Fibroblast of lung (primary cell): ENCODE measurements at regions not wholly inside any gene's neighbourhood (a gene's known extent, or its start where the extent isn't known, plus 50 kb on each side); places are given as distances from the start of the nearest gene placed in this dataset.

ENCODE experiments used
- EZH2 ChIP-seq: IDR thresholded peaks from 2 replicates; pipeline ENCODE4 v1.5.1; 2012; ENCODE audit warnings: low read length, control low read depth, mild to moderate bottlenecking; ENCODE audit errors: missing control alignments
- TF ChIP-seq, protein P1 (sequence below), 2 donors: IDR thresholded peaks in 1 of 2; conservative IDR thresholded peaks in 1 of 2; 1 replicate in 1 of 2; 2 replicates in 1 of 2; pipeline ENCODE4 v1.5.1; 2011 to 2012; ENCODE audit warnings: low read length in 2 of 2, control low read depth in 1 of 2, inconsistent platforms in 1 of 2, low read depth in 1 of 2, mild to moderate bottlenecking in 1 of 2

DNA sequence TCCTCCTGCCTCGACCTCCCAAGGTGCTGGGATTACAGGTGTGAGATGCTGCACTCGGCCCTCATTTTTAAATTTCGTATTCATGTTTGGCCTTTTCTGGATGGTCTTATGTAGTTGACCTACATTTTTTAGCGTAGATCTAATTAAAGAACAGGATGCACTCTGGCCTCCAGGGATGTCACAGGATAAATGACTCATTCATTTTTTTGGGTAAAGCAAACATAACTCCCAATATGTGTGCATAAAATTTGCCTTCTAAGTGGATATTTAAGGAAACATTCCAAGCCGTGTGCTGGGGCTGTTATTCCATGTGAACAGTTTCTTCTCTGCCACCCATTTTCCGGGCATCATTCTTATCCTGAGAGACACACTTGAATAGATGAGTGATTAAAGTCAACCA, 501.6 kb downstream of the IRX1 start:
- TF ChIP-seq, protein P1, sequence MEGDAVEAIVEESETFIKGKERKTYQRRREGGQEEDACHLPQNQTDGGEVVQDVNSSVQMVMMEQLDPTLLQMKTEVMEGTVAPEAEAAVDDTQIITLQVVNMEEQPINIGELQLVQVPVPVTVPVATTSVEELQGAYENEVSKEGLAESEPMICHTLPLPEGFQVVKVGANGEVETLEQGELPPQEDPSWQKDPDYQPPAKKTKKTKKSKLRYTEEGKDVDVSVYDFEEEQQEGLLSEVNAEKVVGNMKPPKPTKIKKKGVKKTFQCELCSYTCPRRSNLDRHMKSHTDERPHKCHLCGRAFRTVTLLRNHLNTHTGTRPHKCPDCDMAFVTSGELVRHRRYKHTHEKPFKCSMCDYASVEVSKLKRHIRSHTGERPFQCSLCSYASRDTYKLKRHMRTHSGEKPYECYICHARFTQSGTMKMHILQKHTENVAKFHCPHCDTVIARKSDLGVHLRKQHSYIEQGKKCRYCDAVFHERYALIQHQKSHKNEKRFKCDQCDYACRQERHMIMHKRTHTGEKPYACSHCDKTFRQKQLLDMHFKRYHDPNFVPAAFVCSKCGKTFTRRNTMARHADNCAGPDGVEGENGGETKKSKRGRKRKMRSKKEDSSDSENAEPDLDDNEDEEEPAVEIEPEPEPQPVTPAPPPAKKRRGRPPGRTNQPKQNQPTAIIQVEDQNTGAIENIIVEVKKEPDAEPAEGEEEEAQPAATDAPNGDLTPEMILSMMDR (conservative IDR thresholded peaks at IDR 0.05 in 1 of 2, IDR thresholded peaks at IDR 0.05 in 1 of 2; ENCODE audit: low read depth in 1 of 2, low read length in 2 of 2), result no peak
- no peak for TF ChIP-seq EZH2
